ENCODE measurements at regions not wholly inside any gene's neighbourhood (a gene's known extent, or its start where the extent isn't known, plus 50 kb on each side); places are given as distances from the start of the nearest gene placed in this dataset.

DNA sequence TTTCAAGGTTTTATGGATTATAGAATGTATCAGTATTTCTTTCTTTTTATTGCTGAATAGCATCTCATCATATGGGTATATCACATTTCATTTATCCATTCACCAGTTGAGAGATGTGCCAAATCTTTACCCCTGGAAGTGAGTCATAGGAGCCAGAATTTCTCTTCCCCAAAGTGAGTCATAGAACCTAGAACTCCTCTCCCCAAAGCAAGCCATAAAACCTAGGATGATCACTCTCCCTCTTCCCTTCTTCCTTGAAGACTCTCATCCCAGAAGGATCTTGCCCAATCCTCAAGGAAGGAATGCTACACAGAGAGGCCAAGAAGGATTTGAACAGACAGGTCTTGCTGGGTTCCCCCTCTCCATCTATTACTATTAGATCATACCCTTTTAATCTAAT, 199.9 kb downstream of the EVX1 start:
- TF ChIP-seq MYC (IDR thresholded peaks at IDR 0.05; ENCODE audit: low read depth, low read length) (no peak), EZH2 (IDR thresholded peaks at IDR 0.05; ENCODE audit: borderline replicate concordance, low read depth, low read length, severe bottlenecking) (no peak), POLR2AphosphoS5 (IDR thresholded peaks at IDR 0.05; ENCODE audit: insufficient read depth, low read depth, low read length) (no peak), FOS (IDR thresholded peaks at IDR 0.05; ENCODE audit: borderline replicate concordance, insufficient read depth, low read length) (no peak), POLR2A (IDR thresholded peaks at IDR 0.05; ENCODE audit: low read depth, low read length) (no peak), JUN (IDR thresholded peaks at IDR 0.05; ENCODE audit: borderline replicate concordance, insufficient read depth, insufficient read length, low read depth) (peak; percentile 23), GATA2 (IDR thresholded peaks at IDR 0.05; ENCODE audit: insufficient read depth, insufficient read length, low read depth, low read length) (no peak)
- TF ChIP-seq, protein P1, sequence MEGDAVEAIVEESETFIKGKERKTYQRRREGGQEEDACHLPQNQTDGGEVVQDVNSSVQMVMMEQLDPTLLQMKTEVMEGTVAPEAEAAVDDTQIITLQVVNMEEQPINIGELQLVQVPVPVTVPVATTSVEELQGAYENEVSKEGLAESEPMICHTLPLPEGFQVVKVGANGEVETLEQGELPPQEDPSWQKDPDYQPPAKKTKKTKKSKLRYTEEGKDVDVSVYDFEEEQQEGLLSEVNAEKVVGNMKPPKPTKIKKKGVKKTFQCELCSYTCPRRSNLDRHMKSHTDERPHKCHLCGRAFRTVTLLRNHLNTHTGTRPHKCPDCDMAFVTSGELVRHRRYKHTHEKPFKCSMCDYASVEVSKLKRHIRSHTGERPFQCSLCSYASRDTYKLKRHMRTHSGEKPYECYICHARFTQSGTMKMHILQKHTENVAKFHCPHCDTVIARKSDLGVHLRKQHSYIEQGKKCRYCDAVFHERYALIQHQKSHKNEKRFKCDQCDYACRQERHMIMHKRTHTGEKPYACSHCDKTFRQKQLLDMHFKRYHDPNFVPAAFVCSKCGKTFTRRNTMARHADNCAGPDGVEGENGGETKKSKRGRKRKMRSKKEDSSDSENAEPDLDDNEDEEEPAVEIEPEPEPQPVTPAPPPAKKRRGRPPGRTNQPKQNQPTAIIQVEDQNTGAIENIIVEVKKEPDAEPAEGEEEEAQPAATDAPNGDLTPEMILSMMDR (IDR thresholded peaks at IDR 0.05; ENCODE audit: extremely low read depth in 1 of 2, insufficient read depth in 1 of 2, low read depth in 1 of 2, low read length in 2 of 2), result no peak
- TF ChIP-seq, protein P2, sequence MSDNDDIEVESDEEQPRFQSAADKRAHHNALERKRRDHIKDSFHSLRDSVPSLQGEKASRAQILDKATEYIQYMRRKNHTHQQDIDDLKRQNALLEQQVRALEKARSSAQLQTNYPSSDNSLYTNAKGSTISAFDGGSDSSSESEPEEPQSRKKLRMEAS (IDR thresholded peaks at IDR 0.05; ENCODE audit: insufficient read depth, insufficient read length), result no peak
